Fibroblast of peridontal ligament (primary cell): ENCODE measurements at regions not wholly inside any gene's neighbourhood (a gene's known extent, or its start where the extent isn't known, plus 50 kb on each side); places are given as distances from the start of the nearest gene placed in this dataset.
A peak's percentile ranks its signal among the peaks of the same experiment; 100 is the strongest.

Source experiments
- DNase-seq: peaks from one replicate; pipeline ENCODE4 v3.0.0-alpha.2; 2010; ENCODE audit errors: extremely low read depth

- no peak for DNase-seq
Measured at GRCh38 chr2:19503406-19503805, 145.0 kb upstream of the OSR1 start.

- DNase-seq, result no peak
Measured at GRCh38 chr2:19500126-19500525, 141.7 kb upstream of the OSR1 start.

GRCh38 chr2:19496646-19497045 is 138.2 kb upstream of the OSR1 start:
- DNase-seq, result no peak

- DNase-seq, result no peak
Measured at GRCh38 chr2:19494241-19494640, 135.8 kb upstream of the OSR1 start.

GRCh38 chr2:19491796-19492195 is 133.4 kb upstream of the OSR1 start:
- no peak for DNase-seq

- no peak for DNase-seq
Measured at GRCh38 chr2:19490846-19491435, 132.5 kb upstream of the OSR1 start.

- DNase-seq, result peak; percentile 55
Measured at GRCh38 chr2:19488009-19488691, 129.7 kb upstream of the OSR1 start.

- no peak for DNase-seq
Measured at GRCh38 chr2:19484736-19485135, 126.3 kb upstream of the OSR1 start.

GRCh38 chr2:19480673-19481072 is 122.2 kb upstream of the OSR1 start:
- no peak for DNase-seq

GRCh38 chr2:19479666-19480065 is 121.2 kb upstream of the OSR1 start:
- DNase-seq, result no peak

GRCh38 chr2:19478409-19478808 is 120.0 kb upstream of the OSR1 start:
- DNase-seq, result no peak

- no peak for DNase-seq
Measured at GRCh38 chr2:19476327-19476726, 117.9 kb upstream of the OSR1 start.

GRCh38 chr2:19474128-19474527 is 115.7 kb upstream of the OSR1 start:
- DNase-seq, result peak; percentile 84

GRCh38 chr2:19473350-19473749 is 114.9 kb upstream of the OSR1 start:
- no peak for DNase-seq

- DNase-seq, result no peak
Measured at GRCh38 chr2:19472391-19472978, 114.1 kb upstream of the OSR1 start.

GRCh38 chr2:19471491-19471890 is 113.1 kb upstream of the OSR1 start:
- no peak for DNase-seq

- no peak for DNase-seq
Measured at GRCh38 chr2:19465978-19466377, 107.6 kb upstream of the OSR1 start.

- no peak for DNase-seq
Measured at GRCh38 chr2:19462256-19462645, 103.8 kb upstream of the OSR1 start.

GRCh38 chr2:19461504-19462255 is 103.3 kb upstream of the OSR1 start:
- DNase-seq, result no peak

- no peak for DNase-seq
Measured at GRCh38 chr2:19460761-19461160, 102.3 kb upstream of the OSR1 start.

- DNase-seq, result no peak
Measured at GRCh38 chr2:19458427-19459003, 100.1 kb upstream of the OSR1 start.

GRCh38 chr2:19457809-19458208 is 99.4 kb upstream of the OSR1 start:
- DNase-seq, result no peak
